ENCODE measurements at regions not wholly inside any gene's neighbourhood (a gene's known extent, or its start where the extent isn't known, plus 50 kb on each side); places are given as distances from the start of the nearest gene placed in this dataset.

DNA sequence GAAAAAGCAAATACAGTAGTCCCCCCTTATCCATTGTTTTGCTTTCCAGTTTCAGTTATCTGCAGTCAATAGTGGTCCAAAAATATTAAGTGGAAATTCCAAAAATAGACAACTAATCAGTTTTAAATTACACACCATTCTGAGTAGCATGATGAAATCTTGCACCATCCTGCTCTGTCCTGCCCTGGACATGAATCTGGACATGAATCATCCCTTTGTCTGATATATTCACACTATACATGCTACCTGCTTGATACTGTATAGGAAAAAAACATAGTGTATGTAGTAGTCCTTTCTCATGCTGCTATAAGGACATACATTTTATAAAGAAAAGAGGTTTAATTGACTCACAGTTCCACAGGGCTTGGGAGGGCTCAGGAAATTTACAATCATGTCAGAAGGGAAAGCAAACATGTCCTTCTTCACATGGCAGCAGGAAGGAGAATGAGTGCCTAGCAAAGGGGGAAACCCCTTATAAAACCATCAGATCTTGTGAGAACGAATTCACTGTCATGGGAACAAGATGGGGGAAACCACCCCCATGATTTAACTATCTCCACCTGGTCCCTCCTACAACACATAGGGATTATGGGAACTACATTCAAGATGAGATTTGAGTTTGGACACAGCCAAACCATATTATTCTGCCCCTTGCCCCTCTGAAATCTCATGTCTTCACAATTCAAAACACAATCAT lies 153.9 kb downstream of the ARRDC3 start:
- no peak for DNase-seq (ENCODE audit: low read depth)
- no peak overlapping the region for H3K4me3 ChIP-seq (ENCODE audit: low read depth, low read length)
- H3K27me3 ChIP-seq (ENCODE audit: control insufficient read depth, insufficient read depth, low read length): no peaks in the 10 kb centered on the region
- TF ChIP-seq, protein P1, sequence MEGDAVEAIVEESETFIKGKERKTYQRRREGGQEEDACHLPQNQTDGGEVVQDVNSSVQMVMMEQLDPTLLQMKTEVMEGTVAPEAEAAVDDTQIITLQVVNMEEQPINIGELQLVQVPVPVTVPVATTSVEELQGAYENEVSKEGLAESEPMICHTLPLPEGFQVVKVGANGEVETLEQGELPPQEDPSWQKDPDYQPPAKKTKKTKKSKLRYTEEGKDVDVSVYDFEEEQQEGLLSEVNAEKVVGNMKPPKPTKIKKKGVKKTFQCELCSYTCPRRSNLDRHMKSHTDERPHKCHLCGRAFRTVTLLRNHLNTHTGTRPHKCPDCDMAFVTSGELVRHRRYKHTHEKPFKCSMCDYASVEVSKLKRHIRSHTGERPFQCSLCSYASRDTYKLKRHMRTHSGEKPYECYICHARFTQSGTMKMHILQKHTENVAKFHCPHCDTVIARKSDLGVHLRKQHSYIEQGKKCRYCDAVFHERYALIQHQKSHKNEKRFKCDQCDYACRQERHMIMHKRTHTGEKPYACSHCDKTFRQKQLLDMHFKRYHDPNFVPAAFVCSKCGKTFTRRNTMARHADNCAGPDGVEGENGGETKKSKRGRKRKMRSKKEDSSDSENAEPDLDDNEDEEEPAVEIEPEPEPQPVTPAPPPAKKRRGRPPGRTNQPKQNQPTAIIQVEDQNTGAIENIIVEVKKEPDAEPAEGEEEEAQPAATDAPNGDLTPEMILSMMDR (IDR thresholded peaks at IDR 0.05; ENCODE audit: insufficient read depth, low read length, poor library complexity, severe bottlenecking): no peak
- H3K36me3 ChIP-seq (ENCODE audit: control insufficient read depth, insufficient read depth, low read length): no peaks in the 10 kb centered on the region

DNA sequence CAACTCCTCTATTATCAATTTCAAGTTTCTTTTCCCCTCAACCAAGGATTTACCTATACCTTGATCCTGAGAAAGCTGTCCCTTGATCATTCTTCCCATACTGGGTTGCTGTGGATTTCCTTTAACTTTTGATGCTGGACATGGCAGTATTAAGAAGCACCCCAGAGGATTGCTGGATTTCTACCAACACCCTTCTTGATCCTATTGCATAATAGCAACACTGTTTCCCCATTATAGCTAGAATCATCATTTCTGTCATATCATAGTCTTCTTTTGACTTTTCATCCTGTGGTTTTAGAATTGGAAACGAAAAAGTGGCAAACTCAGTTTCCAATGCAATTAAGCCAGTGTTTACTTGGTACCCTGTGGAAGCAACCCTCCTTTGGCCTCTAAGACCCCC lies 154.9 kb downstream of the ARRDC3 start:
- no peak overlapping the region for H3K4me3 ChIP-seq (ENCODE audit: low read depth, low read length)
- TF ChIP-seq, protein P1 (IDR thresholded peaks at IDR 0.05; ENCODE audit: insufficient read depth, low read length, poor library complexity, severe bottlenecking): no peak
- H3K27me3 ChIP-seq (ENCODE audit: control insufficient read depth, insufficient read depth, low read length): no peaks in the 10 kb centered on the region
- no peak for DNase-seq (ENCODE audit: low read depth)
- no peaks in the 10 kb centered on the region for H3K36me3 ChIP-seq (ENCODE audit: control insufficient read depth, insufficient read depth, low read length)

DNA sequence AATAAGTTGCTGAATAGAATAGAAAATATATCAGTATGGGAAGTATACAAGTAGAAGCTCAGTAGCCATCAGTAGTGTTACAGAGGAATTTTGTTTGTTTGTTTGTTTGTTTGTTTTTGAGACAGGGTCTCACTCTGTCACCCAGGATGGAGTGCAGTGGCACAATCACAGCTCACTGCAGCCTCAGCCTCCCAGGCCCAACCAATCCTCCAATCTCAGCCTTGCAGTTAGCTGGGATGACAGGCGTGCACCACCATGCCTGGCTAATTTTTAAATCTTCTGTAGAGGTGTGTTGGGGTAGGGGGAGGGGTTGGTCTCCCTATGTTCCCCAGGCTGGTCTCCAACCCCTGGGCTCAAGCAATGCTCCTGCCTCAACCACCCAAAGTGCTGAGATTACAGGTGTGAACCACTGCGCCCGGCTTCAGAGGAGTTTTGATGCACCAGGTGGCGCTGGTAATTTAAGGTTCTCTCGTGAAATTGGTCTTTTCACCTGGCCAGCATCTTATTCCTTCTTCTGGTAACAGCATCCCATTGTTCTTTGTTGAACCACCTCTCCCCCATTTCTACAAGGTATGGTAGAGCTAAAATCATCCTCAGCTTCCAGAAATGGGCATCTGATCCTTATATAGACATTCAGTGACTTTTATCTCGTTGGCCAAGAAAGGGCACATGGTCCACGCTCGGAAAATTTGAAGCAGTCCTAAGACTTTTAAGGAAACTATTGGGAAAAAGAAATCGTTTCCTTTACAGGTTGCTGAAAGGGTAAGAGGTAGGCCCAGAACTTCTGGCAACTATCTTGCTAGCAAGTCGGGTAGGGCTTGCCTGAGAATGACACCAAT lies 157.1 kb downstream of the ARRDC3 start:
- no peak for DNase-seq (ENCODE audit: low read depth)
- TF ChIP-seq, protein P1 (IDR thresholded peaks at IDR 0.05; ENCODE audit: insufficient read depth, low read length, poor library complexity, severe bottlenecking): peak; percentile 60
- Histone ChIP-seq H3K36me3 (ENCODE audit: control insufficient read depth, insufficient read depth, low read length) (no peaks in the 10 kb centered on the region), H3K27me3 (ENCODE audit: control insufficient read depth, insufficient read depth, low read length) (no peaks in the 10 kb centered on the region), H3K4me3 (ENCODE audit: low read depth, low read length) (no peak overlapping the region)

DNA sequence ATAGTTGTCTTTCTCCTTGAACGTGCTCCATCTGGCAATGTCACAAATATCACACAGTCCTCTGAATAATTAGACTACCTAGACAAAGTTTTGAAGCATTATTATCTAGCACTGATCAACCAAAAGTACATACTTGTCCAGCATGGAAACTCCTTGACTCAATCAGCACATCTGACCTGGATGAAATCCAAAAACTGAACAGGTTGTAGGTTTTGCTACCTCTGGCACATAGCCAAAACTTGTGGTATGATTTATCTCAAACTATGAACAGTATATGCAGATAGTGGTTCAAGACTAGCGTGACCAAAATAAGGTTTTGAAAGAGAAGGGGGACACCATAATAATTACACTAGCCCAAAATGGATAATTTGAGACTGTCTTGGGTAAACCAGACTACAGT lies 158.1 kb downstream of the ARRDC3 start:
- TF ChIP-seq, protein P1 (IDR thresholded peaks at IDR 0.05; ENCODE audit: insufficient read depth, low read length, poor library complexity, severe bottlenecking): no peak
- no peak for DNase-seq (ENCODE audit: low read depth)
- Histone ChIP-seq H3K27me3 (ENCODE audit: control insufficient read depth, insufficient read depth, low read length) (no peaks in the 10 kb centered on the region), H3K36me3 (ENCODE audit: control insufficient read depth, insufficient read depth, low read length) (no peaks in the 10 kb centered on the region), H3K4me3 (ENCODE audit: low read depth, low read length) (no peak overlapping the region)

DNA sequence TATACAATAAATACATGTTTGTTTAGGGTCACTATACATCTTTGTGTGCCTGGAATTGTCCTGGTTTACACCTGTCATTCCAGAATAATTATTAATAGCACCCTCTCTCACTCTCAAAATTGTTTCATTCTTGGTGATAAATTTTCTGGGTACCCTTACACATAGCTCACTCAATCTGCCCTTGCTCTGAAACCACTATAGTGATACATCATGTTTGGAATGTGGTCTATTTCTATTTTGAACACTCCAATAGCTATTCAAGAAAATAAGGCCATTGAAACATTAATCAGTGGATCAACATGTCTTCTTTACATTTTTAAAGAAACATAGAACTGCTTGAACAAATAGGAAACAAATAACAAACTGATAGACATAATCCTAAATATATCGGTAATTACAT lies 158.7 kb downstream of the ARRDC3 start:
- no peak overlapping the region for H3K4me3 ChIP-seq (ENCODE audit: low read depth, low read length)
- no peaks in the 10 kb centered on the region for H3K27me3 ChIP-seq (ENCODE audit: control insufficient read depth, insufficient read depth, low read length)
- H3K36me3 ChIP-seq (ENCODE audit: control insufficient read depth, insufficient read depth, low read length): no peaks in the 10 kb centered on the region
- TF ChIP-seq, protein P1 (IDR thresholded peaks at IDR 0.05; ENCODE audit: insufficient read depth, low read length, poor library complexity, severe bottlenecking): no peak
- no peak for DNase-seq (ENCODE audit: low read depth)

All from kidney epithelial cell (primary cell).